T-helper 2 cell (primary cell): ENCODE measurements at regions not wholly inside any gene's neighbourhood (a gene's known extent, or its start where the extent isn't known, plus 50 kb on each side); places are given as distances from the start of the nearest gene placed in this dataset.
"Not testable (repeated sequence)": the region's sequence is repeated elsewhere in the genome, so short reads cannot be mapped to it uniquely, and the experiment has no call there.

ENCODE experiments used
- DNase-seq, 5 experiments: peaks; one replicate each; pipeline versions ENCODE4 v3.0.0 to v3.0.0-alpha.2; 2012 to 2022

DNA sequence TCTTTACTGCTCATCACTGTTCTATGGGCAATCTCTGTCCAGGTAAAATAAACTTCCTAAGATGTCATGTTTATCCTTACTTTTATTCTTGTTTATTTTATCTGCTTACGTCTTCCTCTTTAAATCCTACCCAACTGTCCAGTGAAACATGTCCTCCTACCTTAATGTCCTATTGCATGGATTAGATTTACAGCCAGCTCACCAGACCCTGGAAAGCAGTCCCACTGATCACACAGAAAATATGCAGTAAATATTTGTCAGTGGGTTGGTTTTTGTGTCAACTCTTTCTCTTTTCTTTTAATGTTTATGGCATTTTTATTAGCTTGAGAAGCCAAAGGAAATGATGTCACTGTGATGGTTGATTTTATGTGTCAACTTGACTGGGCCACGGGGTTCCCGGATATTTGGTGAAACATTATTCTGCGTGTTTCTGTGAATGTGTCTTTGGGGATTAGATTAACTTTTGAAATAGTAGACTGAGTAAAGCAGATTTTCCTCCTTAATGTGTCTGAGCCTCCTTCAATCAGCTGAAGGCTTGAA, 258.3 kb downstream of the SRGAP2C start:
- DNase-seq = no peak

DNA sequence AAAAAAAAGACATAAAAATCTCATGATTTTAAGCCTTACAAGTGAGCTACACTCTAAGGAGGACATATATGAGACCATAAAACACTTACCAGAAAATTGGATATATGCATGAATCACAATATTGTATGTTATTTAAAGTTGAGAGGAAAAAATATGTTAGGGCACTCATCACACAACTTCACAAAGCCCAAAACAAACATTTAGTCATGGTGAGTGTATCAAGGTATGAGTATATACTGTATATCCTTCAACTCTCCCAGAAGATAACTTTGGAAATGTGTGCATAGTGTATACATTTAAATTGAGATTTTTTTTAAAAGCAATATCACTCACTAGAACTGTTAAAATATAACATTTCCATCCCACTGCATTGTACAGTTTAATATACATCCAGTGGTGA, 259.3 kb downstream of the SRGAP2C start:
- no peak for DNase-seq

DNA sequence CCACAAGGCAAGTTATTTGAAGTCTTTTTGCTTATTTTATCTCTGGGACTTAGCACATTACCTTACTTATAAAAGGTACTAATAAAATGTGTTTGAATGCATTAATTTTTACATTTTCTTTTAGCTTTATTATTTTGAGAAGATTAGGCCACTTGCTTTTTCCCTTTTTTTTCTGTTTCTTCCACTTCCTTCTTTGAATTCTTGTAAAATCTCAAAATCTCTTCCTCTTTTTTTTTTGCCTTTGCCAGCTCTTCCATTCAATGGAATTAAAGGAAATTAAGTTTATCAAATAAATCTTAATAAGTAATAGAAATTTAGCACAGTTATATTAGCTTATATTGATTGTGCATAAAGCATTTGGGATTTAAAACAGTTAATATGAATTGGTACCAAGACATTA, 260.9 kb downstream of the SRGAP2C start:
- DNase-seq = no peak

DNA sequence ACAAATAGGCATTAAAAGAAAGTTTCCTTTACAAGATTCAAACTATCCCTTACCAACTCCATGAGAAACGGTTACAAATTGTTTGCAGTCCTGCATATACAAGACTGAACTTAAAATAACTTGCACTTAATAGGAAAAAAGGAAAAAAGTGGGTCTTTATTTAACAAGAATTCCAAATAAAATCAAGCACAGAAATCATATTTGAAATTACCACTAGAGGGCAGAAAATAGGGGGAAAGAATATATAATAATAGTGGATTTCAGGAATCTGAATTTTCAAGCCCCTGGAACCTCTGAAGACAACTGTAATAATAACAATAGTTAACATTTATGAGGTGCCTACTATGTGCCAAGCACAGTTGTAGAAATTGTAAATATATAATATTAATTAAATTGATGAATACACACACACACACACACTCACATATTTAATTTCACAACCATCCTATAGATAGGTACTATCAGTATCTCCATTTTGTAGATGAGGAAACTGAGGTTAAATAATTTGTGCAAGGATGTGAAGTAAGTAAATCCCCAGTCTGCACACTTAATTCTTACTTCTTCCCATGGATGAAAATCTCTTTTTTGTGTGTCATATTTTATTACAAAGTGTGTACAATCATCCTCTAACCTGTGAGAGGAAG, 262.6 kb downstream of the SRGAP2C start:
- DNase-seq = not testable (repeated sequence)

DNA sequence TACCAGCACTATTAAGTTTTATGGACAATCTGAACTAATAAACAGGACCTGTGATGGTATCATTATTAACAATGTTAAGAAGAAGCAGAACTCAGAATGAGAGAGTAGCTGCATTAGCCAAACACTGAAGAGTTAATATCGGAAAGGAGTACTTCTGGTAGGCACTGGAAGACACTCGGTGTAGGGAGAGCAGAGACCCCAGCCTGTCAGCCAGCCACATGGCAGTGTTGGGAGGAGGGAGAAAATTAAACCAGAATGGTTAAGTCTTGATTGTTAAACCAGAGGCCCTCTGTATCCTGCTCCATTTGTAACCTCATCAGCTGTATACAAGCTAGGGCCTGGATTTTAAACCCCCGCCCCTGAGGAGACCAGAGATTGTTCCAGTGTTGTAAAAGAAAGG, 263.3 kb downstream of the SRGAP2C start:
- DNase-seq = not testable (repeated sequence)

DNA sequence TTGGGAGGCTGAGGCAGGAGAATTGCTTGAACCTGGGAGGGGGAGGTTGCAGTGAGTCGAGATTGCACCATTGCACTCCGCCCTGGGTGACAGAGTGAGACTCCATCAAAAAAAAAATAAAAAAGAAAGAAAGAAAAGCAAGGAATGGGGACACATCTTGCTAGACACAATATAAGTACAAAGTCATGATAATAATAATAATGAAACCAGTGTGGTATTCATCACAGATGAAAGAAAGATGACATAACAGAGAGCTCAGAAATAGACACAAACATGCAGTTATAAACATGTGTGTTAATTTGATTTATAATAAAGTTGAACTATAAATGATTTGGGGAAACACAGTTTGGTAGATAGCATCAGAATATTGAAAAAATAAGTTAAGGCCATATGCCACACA, 264.1 kb downstream of the SRGAP2C start:
- DNase-seq = no peak

DNA sequence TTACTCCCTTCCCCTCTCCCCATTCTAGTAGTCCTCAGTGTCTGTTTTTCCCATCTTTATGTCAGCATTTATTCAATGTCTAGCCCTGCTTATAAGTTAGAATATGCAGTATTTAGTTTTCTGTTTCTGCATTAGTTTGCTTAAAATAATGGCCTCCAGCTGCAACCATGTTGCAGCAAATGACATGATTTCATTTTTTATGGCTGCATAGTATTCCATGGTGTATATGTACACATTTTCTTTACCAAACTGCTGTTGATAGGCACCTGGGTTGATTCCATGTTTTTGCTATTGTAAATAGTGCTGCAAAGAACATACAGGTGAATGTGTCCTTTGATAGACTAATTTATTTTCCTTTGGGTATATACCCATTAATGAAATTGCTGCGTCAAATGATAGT, 267.7 kb downstream of the SRGAP2C start:
- DNase-seq = no peak

DNA sequence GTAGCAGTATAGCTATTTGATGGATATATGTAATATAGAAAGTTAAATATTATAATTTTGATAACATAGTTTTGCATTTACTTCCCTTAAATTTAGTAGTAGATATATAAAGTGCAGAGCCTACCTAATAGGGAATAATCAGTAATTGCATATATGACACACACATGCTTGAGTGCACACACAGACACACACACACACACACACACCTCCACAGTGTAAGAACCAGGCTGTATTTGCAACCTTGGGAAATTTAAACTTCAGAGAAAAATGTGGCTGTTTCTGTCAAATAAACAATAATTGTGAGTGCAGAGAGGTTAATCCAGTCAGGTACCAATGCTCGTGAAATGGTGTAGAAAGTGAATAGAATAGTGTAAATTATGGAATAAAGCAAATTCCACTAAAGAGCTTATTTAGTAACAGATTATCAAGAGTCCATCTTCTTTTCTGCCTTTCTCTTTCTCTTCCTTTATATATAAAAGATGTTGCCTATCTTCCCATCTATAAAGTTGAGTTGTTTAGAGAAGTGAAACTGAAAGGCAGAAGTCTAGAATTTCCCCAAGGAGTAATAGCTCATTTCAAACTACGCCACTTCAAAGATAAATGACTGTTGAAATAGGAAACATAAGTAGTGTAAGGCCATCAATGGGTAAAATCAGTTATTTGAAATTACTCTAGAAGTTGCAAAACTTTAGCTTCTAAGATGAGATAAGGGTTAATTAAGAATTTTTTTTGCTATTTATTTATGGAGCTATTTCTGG, 273.7 kb downstream of the SRGAP2C start:
- DNase-seq = peak in 1 of 5 experiments; percentile 79

DNA sequence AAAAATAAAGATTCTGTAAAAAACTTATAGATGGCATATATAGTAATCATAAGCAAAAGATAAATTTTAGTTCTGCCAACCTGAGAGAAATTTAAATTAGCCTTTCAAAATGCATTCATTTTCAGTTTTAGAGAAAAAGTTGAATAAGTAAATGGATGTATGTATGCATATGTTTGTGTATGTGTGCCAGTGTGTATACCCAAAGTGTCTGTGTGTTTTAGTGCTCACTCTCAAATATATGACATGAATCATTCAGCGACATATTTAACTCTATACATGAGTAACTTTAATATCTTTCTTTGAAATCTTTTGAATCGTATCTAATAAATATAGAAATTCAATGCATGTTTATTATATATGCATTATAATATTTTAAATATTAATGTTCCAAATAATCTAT, 274.5 kb downstream of the SRGAP2C start:
- no peak for DNase-seq

DNA sequence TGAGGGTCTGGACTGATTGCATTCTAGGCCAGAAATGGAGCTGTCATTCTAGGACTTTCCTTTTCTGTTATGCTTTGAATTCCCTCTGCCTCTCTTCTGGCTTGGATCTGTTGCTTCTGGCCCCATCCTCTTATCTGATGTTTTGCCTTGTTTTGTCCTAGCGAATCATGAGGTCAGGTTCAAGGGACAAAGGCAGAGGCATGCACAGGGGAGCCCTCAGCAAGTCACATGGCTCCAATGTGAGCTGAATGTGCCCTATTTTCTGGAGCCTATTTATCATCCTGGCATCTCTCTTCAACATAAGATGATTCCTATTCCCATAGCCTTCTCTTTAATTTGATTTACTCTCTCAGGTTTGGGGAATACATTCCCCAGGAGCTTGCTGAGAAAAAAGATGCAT, 284.6 kb downstream of the SRGAP2C start:
- DNase-seq = not testable (repeated sequence)

DNA sequence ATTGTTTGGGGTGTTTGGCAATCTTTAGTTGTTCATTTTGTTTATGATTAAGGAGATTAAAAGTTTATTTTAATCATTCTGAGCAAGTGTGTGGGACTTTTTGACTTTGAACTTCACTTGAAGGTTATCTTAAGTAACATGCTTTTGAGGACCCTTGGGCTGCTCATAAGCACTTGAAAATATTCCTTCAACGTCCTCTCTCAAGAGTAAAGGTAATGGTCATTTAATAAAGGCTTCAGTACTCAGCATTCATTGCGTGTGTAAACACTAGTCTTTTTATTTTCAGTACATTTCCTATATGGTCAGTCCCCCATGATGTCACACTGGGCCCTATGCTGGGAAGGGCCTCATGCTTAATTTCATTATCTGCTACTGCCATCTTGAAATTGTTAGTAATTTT, 285.6 kb downstream of the SRGAP2C start:
- not testable (repeated sequence) for DNase-seq

DNA sequence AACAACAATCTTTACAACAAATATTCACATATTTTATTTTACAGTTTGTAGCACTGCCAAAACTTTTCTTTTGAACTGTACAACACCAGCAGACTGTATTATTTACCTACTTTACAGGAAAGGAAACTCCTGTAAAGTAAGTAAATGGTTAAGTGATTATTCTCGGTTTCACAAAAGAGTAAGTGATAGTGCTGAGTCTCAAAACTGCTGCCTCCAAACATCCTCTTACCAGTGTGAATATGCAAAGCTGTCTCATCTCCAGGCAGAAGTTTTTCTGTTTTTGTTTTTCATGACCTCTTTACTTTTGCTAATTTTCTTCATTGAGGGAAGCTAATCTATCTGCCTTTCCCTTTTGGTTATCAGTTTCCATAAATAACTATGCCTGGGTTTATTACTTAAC, 286.7 kb downstream of the SRGAP2C start:
- DNase-seq = peak in 1 of 5 experiments; percentile 51

DNA sequence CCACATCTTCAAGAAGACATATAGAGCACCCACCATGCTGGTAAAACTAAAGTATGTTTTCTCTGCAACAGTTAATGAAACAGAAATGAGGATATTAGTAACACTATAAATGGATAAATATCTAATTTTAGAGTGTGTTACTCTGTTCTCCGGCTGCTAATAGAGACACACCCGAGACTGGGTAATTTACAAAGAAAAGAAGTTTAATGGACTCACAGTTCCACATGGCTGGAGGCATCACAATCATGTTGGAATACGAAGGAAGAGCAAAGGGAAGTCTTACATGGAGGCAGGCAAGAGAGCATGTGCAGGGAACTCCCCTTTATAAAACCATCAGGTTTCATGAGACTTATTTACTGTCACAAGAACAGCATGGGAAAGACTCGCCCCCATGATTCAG, 287.2 kb downstream of the SRGAP2C start:
- DNase-seq = no peak

DNA sequence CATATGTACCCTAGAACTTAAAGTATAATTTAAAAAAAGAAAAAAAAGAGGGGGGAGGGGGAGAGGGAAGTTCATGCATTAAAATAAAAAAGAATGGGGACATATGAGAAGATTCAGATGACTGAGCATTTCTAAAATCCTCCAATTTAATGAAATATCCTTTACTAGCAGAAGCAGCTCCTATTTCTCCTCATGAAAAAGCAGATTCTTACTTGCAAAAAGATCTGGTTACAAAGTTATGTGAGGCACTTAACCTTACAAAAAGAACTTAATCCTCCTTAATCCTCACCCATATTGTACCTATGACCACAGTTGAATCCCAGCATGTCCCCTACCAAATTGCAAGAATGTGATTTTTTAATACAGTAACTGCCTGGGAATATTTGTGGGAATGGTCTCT, 298.5 kb downstream of the SRGAP2C start:
- no peak for DNase-seq

DNA sequence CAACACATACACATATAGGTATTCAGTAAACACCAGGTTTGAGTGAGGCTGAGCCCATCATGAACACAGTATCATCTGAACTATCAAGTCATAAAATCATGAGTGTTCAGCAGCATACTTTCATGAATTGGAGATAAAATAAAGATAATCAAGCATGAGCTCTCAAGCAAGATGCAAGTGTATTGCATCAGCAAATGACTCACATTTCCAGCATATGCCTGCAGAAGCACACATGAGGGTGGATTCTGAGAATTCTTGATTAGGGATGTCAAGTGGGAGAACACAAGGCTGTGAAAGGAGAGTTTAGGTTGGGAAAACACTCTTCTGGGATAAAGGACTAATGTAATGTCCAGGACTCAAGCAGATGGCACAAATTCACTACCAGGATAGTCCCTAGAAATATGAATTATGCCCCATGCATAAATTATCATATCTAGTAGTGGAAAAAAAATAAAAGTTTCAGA, 299.2 kb downstream of the SRGAP2C start:
- DNase-seq = peak in 1 of 5 experiments; percentile 6

DNA sequence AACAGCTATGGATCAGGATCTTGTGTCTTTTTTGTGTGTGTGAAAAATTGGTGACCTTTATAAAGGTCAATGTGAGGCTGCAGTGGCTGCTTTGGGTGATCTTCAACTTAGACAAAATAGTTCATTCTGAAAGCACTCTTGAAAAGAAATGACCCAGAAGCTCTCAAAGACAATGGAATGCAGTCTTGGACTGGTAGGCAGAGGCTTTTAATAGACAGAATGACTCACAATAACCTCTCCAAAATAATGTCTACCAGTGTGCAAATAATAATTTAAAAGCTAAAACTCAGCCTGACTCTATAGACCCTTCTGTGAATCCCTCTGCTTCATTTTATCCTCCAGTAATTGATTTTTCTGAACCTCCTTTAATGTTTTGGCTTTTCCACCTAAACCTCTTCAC, 310.0 kb downstream of the SRGAP2C start:
- DNase-seq = not testable (repeated sequence)

DNA sequence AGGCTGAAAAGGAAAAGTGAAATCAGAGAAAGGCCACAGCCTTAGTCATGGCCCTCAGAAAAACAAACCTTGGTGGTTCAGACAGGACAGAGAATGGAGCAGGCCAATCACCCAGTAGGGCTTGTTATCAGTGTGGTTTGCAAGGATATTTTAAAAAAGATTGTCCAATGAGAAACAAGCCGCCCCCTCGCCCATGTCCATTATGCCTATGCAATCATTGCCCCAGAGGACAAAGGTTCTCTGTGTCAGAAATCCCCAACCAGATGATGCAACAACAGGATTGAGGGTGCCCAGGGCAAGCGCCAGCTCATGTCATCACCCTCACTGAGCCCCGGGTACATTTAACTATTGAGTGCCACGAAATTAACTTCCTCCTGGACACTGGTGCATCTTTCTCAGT, 326.7 kb downstream of the SRGAP2C start:
- not testable (repeated sequence) for DNase-seq

DNA sequence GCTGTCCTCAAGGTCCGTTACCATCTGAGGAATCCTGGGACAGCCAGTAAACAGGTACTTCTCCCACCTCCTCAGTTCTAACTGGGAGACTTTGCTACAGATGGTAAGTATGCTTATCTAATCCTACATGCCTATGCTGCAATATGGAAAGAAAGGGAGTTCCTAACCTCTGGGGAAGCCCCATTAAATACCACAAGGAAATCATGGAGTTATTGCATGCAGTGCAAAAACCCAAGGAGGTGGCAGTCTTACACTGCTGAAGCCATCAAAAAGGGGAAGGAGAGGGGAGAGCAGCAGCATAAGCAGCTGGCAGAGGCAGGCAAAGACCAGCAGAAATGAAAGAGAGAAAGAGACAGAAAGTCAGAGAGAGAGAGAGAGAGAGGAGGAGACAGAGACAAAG, 327.1 kb downstream of the SRGAP2C start:
- DNase-seq = not testable (repeated sequence)

DNA sequence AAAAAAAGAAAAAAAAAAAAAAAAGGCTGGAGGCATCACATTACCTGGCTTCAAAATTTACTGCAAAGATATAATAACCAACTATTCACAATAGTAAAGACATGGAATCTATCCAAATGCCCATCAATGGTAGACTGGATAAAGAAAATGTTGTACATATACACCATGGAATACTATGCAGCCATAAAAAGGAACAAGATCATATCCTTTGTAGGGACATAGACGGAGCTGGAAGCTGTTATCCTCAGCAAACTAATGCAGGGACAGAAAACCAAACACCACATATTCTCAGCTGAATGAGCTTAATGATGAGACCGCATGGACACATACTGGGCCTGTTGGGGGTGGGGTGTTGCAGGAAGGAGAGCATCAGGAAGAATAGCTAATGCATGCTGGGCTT, 330.5 kb downstream of the SRGAP2C start:
- DNase-seq = no peak

DNA sequence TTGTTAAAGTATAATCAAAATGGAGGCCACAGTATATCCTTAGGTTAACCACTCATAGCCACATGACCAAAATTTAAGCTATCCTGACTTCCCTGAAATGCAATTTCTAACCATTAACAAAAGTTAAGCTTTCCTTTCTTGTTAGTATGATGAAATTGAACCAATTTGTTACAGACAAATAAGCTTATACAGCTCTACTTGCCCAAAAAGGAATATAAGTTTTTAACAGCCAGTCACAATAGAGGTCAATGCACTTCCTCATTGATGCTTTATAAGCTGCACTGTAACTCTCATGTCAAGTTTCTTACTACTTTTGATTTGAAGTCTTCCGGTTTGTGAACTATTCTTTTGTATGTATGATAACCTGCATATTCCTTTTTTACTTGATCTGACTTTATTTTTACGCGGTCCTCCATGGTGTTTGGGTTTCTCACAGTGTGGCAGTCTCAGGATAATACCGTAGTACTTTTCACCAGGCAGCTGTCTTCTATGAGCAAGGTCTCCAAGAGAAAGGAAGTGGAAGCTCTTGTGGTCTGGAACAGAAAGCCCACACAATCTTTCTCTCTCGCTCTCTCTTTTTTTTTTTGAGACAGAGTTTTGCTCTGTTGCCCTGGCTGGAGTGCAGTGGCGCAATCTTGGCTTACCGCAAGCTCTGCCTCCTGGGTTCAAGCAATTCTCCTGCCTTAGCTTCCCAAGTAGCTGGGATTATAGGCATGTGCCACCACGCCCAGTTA, 331.6 kb downstream of the SRGAP2C start:
- peak in 3 of 5 experiments; percentile 17 to 91 (median 68) for DNase-seq

DNA sequence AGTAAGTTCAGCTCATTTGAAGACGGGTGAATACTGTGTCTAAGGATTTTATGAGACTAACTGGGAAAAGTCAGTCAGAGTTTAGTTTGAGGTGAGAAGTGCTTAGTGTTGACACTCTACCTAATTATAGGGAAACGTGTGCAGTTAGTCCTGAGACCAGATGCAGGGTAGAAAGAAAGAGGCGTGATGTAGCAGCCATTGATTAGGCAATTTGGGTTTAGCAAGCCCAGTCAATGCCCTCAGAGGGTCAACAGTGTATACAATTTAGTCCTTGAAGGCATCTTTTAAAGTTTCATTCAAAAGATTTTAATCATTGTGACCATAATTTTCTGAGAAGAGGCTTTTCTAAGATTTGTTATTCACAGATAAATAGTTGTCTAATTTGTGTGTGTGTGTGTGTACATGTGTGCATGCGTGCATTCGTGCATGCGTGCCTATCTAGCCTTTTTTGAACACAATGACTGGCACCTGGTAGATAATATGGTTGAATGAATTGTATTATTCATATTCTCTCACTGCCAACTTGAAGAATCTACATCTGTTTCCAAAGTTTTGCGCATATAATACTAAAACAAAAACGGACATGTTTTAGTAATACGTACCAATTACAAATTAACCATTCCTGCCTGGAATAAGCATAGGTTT, 332.9 kb downstream of the SRGAP2C start:
- peak in 1 of 5 experiments; percentile 63 for DNase-seq

DNA sequence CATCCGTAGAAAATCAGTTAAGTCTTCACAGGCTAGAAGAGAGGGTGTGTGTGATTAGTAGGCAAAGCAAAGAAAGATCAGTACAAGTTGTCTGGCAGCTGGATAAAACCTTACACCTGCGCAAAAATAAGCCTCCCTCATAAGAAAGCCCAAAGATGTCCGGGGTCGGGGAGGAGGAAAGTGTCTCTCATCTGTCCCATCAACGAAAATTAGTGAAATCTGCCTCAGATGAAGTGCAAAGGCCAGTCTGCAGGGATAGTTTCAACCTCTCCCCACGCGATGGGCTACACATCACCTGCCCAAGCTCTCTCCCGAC, 333.9 kb downstream of the SRGAP2C start:
- no peak for DNase-seq
